ENCODE measurements at regions not wholly inside any gene's neighbourhood (a gene's known extent, or its start where the extent isn't known, plus 50 kb on each side); places are given as distances from the start of the nearest gene placed in this dataset.

- TF ChIP-seq ZNF274 (IDR thresholded peaks at IDR 0.05; ENCODE audit: low read depth, low read length), result no peak
- no peak for TF ChIP-seq YY1 (IDR thresholded peaks at IDR 0.05; ENCODE audit: insufficient read depth, insufficient read length)
- no peak for TF ChIP-seq SUZ12 (IDR thresholded peaks at IDR 0.05; ENCODE audit: extremely low read depth, insufficient read depth, insufficient read length)
Measured at GRCh38 chr4:20367446-20367845, 115.7 kb downstream of the SLIT2 start.
